C4-2B (cell line): ENCODE measurements at regions not wholly inside any gene's neighbourhood (a gene's known extent, or its start where the extent isn't known, plus 50 kb on each side); places are given as distances from the start of the nearest gene placed in this dataset.

ENCODE experiments used
- CTCF ChIP-seq: fragments of 450-650 bp; conservative IDR thresholded peaks from 2 replicates; pipeline ENCODE4 v1.5.1; 2017; ENCODE audit warnings: mild to moderate bottlenecking
- ZFX ChIP-seq: fragments of 450-650 bp; IDR thresholded peaks from 2 replicates; pipeline ENCODE4 v1.6.1; 2017

- TF ChIP-seq CTCF = no peak
- no peak for TF ChIP-seq ZFX
Measured at GRCh38 chr1:196070940-196071339, 537.3 kb downstream of the KCNT2 start.
